Neural progenitor cell (in vitro differentiated cells): ENCODE measurements at regions not wholly inside any gene's neighbourhood (a gene's known extent, or its start where the extent isn't known, plus 50 kb on each side); places are given as distances from the start of the nearest gene placed in this dataset.

Experiments used
- EZH2 ChIP-seq: fragments of 200-600 bp; sonication (generic); IDR thresholded peaks from 2 replicates; pipeline ENCODE4 v1.6.1; 2017; ENCODE audit warnings: antibody characterized with exemption, mild to moderate bottlenecking, moderate library complexity
- TF ChIP-seq, protein P1 (sequence below): fragments of 200-600 bp; sonication (generic); IDR thresholded peaks from 2 replicates; pipeline ENCODE4 v1.5.1; 2017; ENCODE audit warnings: antibody characterized with exemption, mild to moderate bottlenecking

DNA sequence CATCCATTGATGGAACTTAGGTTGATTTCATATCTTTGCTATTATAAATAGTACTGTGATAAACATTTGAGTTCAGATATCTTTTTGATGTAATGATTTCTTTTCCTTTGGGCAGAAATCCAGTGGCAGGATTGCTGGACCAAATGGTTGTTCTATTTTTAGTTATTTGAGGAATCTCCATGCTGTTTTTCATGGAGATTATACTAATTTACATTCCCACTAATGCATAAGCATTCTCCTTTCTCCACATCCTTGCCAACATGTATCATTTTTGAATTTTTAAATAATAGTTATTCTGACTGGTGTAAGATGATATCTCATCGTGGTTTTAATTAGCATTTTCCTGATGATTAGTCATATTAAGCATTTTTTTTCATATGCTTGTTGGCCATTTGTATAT lies 144.0 kb upstream of the SUCLG2 start:
- TF ChIP-seq, protein P1, sequence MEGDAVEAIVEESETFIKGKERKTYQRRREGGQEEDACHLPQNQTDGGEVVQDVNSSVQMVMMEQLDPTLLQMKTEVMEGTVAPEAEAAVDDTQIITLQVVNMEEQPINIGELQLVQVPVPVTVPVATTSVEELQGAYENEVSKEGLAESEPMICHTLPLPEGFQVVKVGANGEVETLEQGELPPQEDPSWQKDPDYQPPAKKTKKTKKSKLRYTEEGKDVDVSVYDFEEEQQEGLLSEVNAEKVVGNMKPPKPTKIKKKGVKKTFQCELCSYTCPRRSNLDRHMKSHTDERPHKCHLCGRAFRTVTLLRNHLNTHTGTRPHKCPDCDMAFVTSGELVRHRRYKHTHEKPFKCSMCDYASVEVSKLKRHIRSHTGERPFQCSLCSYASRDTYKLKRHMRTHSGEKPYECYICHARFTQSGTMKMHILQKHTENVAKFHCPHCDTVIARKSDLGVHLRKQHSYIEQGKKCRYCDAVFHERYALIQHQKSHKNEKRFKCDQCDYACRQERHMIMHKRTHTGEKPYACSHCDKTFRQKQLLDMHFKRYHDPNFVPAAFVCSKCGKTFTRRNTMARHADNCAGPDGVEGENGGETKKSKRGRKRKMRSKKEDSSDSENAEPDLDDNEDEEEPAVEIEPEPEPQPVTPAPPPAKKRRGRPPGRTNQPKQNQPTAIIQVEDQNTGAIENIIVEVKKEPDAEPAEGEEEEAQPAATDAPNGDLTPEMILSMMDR: no peak
- no peak for TF ChIP-seq EZH2
